B cell (primary cell): ENCODE measurements at regions not wholly inside any gene's neighbourhood (a gene's known extent, or its start where the extent isn't known, plus 50 kb on each side); places are given as distances from the start of the nearest gene placed in this dataset.

ENCODE experiments used
- ATAC-seq: fragments of 200-7000 bp; cut with Tn5 transposase; one replicate; pipeline ENCODE4 v1.10.0; 2021; ENCODE audit warnings: low read depth, mild to moderate bottlenecking, moderate number of reproducible peaks, moderate library complexity
- CTCF ChIA-PET: fragments of 350-600 bp; sonication (Branson Sonifier 250); formaldehyde crosslinking; loops from one replicate; lab custom pipeline; 2021; ENCODE audit warnings: antibody characterized with exemption, inconsistent platforms; lab: Charles Lee
- POLR2A ChIA-PET: fragments of 350-600 bp; sonication (Branson Sonifier 250); formaldehyde crosslinking; loops from one replicate; lab custom pipeline; 2021; ENCODE audit warnings: antibody characterized with exemption; lab: Charles Lee
- DNase-seq: peaks from one replicate; pipeline ENCODE4 v3.0.0; 2013
- H2AFZ ChIP-seq: 2 replicates; pipeline ENCODE4 v1.6.1; 2012; ENCODE audit warnings: mild to moderate bottlenecking, low read depth, low read length; ENCODE audit not compliant: insufficient read depth, poor library complexity, severe bottlenecking
- H3K27ac ChIP-seq, 2 donors: 1 replicate in 1 of 2; 2 replicates in 1 of 2; pipeline ENCODE4 v1.5.1; 2012 to 2013; ENCODE audit warnings: low read length in 2 of 2, mild to moderate bottlenecking in 2 of 2, moderate library complexity in 1 of 2
- H3K27me3 ChIP-seq, 4 experiments: fragments of 200-600 bp in 1 of 4; sonication (generic) in 1 of 4; replicated peaks in 1 of 4; 1 replicate in 2 of 4; 2 replicates in 2 of 4; pipeline versions ENCODE4 v1.6.1 to v1.7.0; 2013 to 2016; ENCODE audit warnings: low read length in 3 of 4, mild to moderate bottlenecking in 2 of 4, mixed read lengths in 1 of 4, moderate library complexity in 1 of 4; ENCODE audit not compliant: insufficient read depth in 4 of 4, control insufficient read depth in 3 of 4; ENCODE audit errors: control extremely low read depth in 1 of 4
- H3K36me3 ChIP-seq, 2 experiments: replicated peaks in 1 of 2; 1 replicate in 1 of 2; 2 replicates in 1 of 2; pipeline versions ENCODE4 v1.6.1 to v1.7.1; 2013; ENCODE audit warnings: low read length in 1 of 2; ENCODE audit not compliant: insufficient read depth in 2 of 2, control insufficient read depth in 1 of 2; ENCODE audit errors: control extremely low read depth in 1 of 2, extremely low read depth in 1 of 2
- H3K4me1 ChIP-seq, 2 donors: fragments of 200-600 bp in 1 of 2; sonication (generic) in 1 of 2; 1 replicate in 1 of 2; 2 replicates in 1 of 2; pipeline versions ENCODE4 v1.5.1 to v1.6.1; 2013 to 2017; ENCODE audit warnings: low read length in 2 of 2; ENCODE audit not compliant: control insufficient read depth in 2 of 2, insufficient read depth in 2 of 2
- H3K4me2 ChIP-seq: replicated peaks from 2 replicates; pipeline ENCODE3; 2012; ENCODE audit warnings: mild to moderate bottlenecking, low read depth, low read length; ENCODE audit not compliant: poor library complexity, severe bottlenecking
- H3K4me3 ChIP-seq, 5 experiments: fragments of 200-600 bp in 1 of 5; sonication (generic) in 1 of 5; 1 replicate in 3 of 5; 2 replicates in 2 of 5; pipeline versions ENCODE4 v1.5.1 to v1.7.0; 2011 to 2016; ENCODE audit warnings: low read length in 4 of 5, mild to moderate bottlenecking in 4 of 5, low read depth in 2 of 5, control low read depth in 1 of 5, moderate library complexity in 1 of 5; ENCODE audit not compliant: insufficient read depth in 1 of 5; ENCODE audit errors: control extremely low read depth in 1 of 5, extremely low read depth in 1 of 5
- H3K79me2 ChIP-seq: fragments of 200-600 bp; sonication (generic); one replicate; pipeline ENCODE4 v1.6.0; 2016; ENCODE audit warnings: low read length; ENCODE audit not compliant: control insufficient read depth, insufficient read depth
- H3K9ac ChIP-seq: fragments of 200-600 bp; sonication (generic); 2 replicates; pipeline ENCODE4 v1.6.1; 2017; ENCODE audit warnings: mild to moderate bottlenecking, low read length, moderate library complexity
- H3K9me3 ChIP-seq, 3 donors: one replicate each; pipeline versions ENCODE4 v1.6.1 to v1.7.1; 2013; ENCODE audit warnings: low read length in 2 of 3; ENCODE audit not compliant: control insufficient read depth in 2 of 3, insufficient read depth in 1 of 3; ENCODE audit errors: control extremely low read depth in 1 of 3
- H4K20me1 ChIP-seq: 2 replicates; pipeline ENCODE4 v1.6.0; 2012; ENCODE audit warnings: mild to moderate bottlenecking, low read length; ENCODE audit not compliant: insufficient read depth, control insufficient read depth, poor library complexity, severe bottlenecking
- H3K27ac Mint-ChIP-seq: one replicate; pipeline ENCODE4 v1.8.0; 2021; ENCODE audit warnings: mixed read lengths
- H3K27me3 Mint-ChIP-seq: one replicate; pipeline ENCODE4 v1.8.0; 2021; ENCODE audit warnings: mixed read lengths
- H3K4me1 Mint-ChIP-seq: one replicate; pipeline ENCODE4 v1.8.0; 2021; ENCODE audit warnings: mixed read lengths
- H3K4me3 Mint-ChIP-seq: one replicate; pipeline ENCODE4 v1.8.0; 2021; ENCODE audit warnings: mixed read lengths
- H3K9me3 Mint-ChIP-seq: one replicate; pipeline ENCODE4 v1.8.0; 2022; ENCODE audit warnings: mixed read lengths; ENCODE audit not compliant: insufficient read depth
- EZH2 ChIP-seq: IDR thresholded peaks from 2 replicates; pipeline ENCODE4 v1.6.1; 2012; ENCODE audit warnings: borderline replicate concordance, low read depth, mild to moderate bottlenecking, moderate library complexity, low read length; ENCODE audit not compliant: insufficient read depth, poor library complexity, severe bottlenecking
- WGBS: methylation state at CpG from one replicate; pipeline ENCODE4 v1.1.5; 2013; ENCODE audit warnings: missing lambda C conversion rate; ENCODE audit not compliant: insufficient coverage; 5-methylcytosine and 5-hydroxymethylcytosine counted together
- intact Hi-C: fragments of 100-400 bp; cut with micrococcal nuclease; formaldehyde crosslinking; loops from one replicate; pipeline ENCODE4 v1.10.0; 2022
- TF ChIP-seq, protein P1 (sequence below): fragments of 200-600 bp; IDR thresholded peaks from one replicate; pipeline ENCODE4 v1.8.0; 2022; ENCODE audit warnings: antibody characterized with exemption, mild to moderate bottlenecking

DNA sequence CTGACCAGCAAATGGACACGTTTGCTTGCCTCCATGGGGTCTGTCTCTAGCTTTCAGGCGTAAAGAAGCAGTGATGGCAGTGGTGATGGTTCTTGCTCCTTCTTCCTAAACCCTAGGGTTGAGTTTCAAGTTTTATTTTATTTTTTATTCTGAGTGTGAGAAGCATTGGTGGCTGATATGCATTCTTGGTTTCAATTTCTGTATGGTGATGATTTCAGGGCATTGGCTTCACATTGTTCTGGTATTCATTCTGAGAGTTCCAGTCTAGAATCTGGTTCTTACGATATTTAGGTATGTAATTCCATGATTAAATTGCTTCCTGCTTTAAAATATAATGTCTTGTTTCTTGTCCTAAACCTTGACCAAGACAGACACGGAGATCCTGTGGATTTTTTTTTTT lies 444.5 kb upstream of the IMPG1 start:
- H3K36me3 ChIP-seq, result no peaks in the 10 kb centered on the region
- H3K4me1 Mint-ChIP-seq, result no peaks in the 10 kb centered on the region
- no peaks in the 10 kb centered on the region for H3K27me3 Mint-ChIP-seq
- H3K79me2 ChIP-seq, result no peaks in the 10 kb centered on the region
- no peaks in the 10 kb centered on the region for H3K27me3 ChIP-seq
- H3K4me1 ChIP-seq, result no peaks in the 10 kb centered on the region
- H4K20me1 ChIP-seq, result no peaks in the 10 kb centered on the region
- DNase-seq (no peak), ATAC-seq (no peak)
- H3K4me2 ChIP-seq, result no peak overlapping the region
- WGBS, result 67% methylated on average over 1 of the region's 4 CpGs
- intact Hi-C loops, result no loop called here
- H3K9ac ChIP-seq, result no peak overlapping the region
- H3K9me3 ChIP-seq, result peaks cover 0 to 4% (median 3%) of the 10 kb centered on the region in 3 donors
- H3K9me3 Mint-ChIP-seq, result peaks cover 6% of the 10 kb centered on the region
- CTCF ChIA-PET, result no interaction called here
- no peak overlapping the region for H3K4me3 ChIP-seq
- POLR2A ChIA-PET, result no interaction called here
- no peak overlapping the region for H2AFZ ChIP-seq
- no peak for TF ChIP-seq EZH2
- TF ChIP-seq, protein P1, sequence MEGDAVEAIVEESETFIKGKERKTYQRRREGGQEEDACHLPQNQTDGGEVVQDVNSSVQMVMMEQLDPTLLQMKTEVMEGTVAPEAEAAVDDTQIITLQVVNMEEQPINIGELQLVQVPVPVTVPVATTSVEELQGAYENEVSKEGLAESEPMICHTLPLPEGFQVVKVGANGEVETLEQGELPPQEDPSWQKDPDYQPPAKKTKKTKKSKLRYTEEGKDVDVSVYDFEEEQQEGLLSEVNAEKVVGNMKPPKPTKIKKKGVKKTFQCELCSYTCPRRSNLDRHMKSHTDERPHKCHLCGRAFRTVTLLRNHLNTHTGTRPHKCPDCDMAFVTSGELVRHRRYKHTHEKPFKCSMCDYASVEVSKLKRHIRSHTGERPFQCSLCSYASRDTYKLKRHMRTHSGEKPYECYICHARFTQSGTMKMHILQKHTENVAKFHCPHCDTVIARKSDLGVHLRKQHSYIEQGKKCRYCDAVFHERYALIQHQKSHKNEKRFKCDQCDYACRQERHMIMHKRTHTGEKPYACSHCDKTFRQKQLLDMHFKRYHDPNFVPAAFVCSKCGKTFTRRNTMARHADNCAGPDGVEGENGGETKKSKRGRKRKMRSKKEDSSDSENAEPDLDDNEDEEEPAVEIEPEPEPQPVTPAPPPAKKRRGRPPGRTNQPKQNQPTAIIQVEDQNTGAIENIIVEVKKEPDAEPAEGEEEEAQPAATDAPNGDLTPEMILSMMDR, result no peak
- H3K4me3 Mint-ChIP-seq, result no peak overlapping the region
- H3K27ac ChIP-seq, result no peak overlapping the region
- no peak overlapping the region for H3K27ac Mint-ChIP-seq

GRCh38 chr6:76510489-76510888 lies 438.0 kb upstream of the IMPG1 start:
- H3K4me3 Mint-ChIP-seq, result no peak overlapping the region
- no peak overlapping the region for H3K27ac Mint-ChIP-seq
- Histone ChIP-seq H3K36me3 (no peaks in the 10 kb centered on the region), H3K27ac (no peak overlapping the region), H3K9me3 (peaks cover 0 to 4% (median 0%) of the 10 kb centered on the region in 3 donors), H2AFZ (no peak overlapping the region), H3K4me2 (no peak overlapping the region), H3K4me1 (no peaks in the 10 kb centered on the region), H3K9ac (no peak overlapping the region), H3K27me3 (no peaks in the 10 kb centered on the region), H3K4me3 (no peak overlapping the region), H4K20me1 (no peaks in the 10 kb centered on the region), H3K79me2 (no peaks in the 10 kb centered on the region)
- POLR2A ChIA-PET, result no interaction called here
- no peak for DNase-seq
- H3K4me1 Mint-ChIP-seq, result no peaks in the 10 kb centered on the region
- intact Hi-C loops, result no loop called here
- TF ChIP-seq EZH2, result no peak
- TF ChIP-seq, protein P1, result no peak
- no peaks in the 10 kb centered on the region for H3K27me3 Mint-ChIP-seq
- peaks cover 5% of the 10 kb centered on the region for H3K9me3 Mint-ChIP-seq
- no peak for ATAC-seq
- CTCF ChIA-PET, result no interaction called here
